Tibial artery (tissue), 4 donors: ENCODE measurements at regions not wholly inside any gene's neighbourhood (a gene's known extent, or its start where the extent isn't known, plus 50 kb on each side); places are given as distances from the start of the nearest gene placed in this dataset.

Experiments
- DNase-seq, 2 donors: peaks; one replicate each; pipeline ENCODE4 v3.0.0-alpha.2; 2019
- H3K27ac ChIP-seq, 2 donors: fragments of 200-600 bp; sonication (generic) in 1 of 2; 1 replicate in 1 of 2; 2 replicates in 1 of 2; pipeline ENCODE4 v1.5.1; 2018 to 2019; ENCODE audit warnings: mild to moderate bottlenecking in 1 of 2
- H3K27me3 ChIP-seq, 2 donors: fragments of 200-600 bp; sonication (generic) in 1 of 2; one replicate each; pipeline versions ENCODE4 v1.5.1 to v1.6.0; 2016 to 2019
- H3K36me3 ChIP-seq, 3 donors: fragments of 200-600 bp; sonication (generic) in 2 of 3; one replicate each; pipeline ENCODE4 v1.5.1; 2016 to 2019; ENCODE audit warnings: mild to moderate bottlenecking in 2 of 3
- H3K4me1 ChIP-seq, 4 donors: fragments of 200-600 bp; sonication (generic) in 2 of 4; 1 replicate in 3 of 4; 2 replicates in 1 of 4; pipeline ENCODE4 v1.5.1; 2016 to 2019
- H3K4me3 ChIP-seq, 2 donors: fragments of 200-600 bp; sonication (generic) in 1 of 2; 1 replicate in 1 of 2; 2 replicates in 1 of 2; pipeline ENCODE4 v1.5.1; 2018 to 2019; ENCODE audit warnings: mild to moderate bottlenecking in 2 of 2
- H3K9me3 ChIP-seq, 3 donors: fragments of 200-600 bp; sonication (generic) in 1 of 3; one replicate each; pipeline ENCODE4 v1.5.1; 2016 to 2019
- CTCF ChIP-seq, 2 experiments: fragments of 200-600 bp in 1 of 2; fragments of 450-650 bp in 1 of 2; IDR thresholded peaks; one replicate each; pipeline ENCODE4 v1.5.1; 2017 to 2019; ENCODE audit warnings: antibody characterized with exemption in 2 of 2, mild to moderate bottlenecking in 1 of 2, moderate library complexity in 1 of 2
- intact Hi-C: fragments of 100-400 bp; cut with DNase I; formaldehyde crosslinking; loops from one replicate; pipeline ENCODE4 v1.15.0; 2023; ENCODE audit warnings: low total_unique reads

- Histone ChIP-seq H3K27ac (no peak overlapping the region), H3K9me3 (no peaks in the 10 kb centered on the region), H3K4me1 (no peaks in the 10 kb centered on the region), H3K27me3 (no peaks in the 10 kb centered on the region), H3K4me3 (no peak overlapping the region), H3K36me3 (no peaks in the 10 kb centered on the region)
- intact Hi-C loops: no loop called here
- DNase-seq: no peak
- no peak for TF ChIP-seq CTCF (IDR thresholded peaks at IDR 0.05)
These were observed 395.6 kb downstream of the RND3 start for GRCh38 chr2:150091846-150092245.

GRCh38 chr2:150090031-150090430 lies 397.4 kb downstream of the RND3 start:
- no peak for DNase-seq
- no peaks in the 10 kb centered on the region for H3K4me1 ChIP-seq
- intact Hi-C loops: no loop called here
- no peaks in the 10 kb centered on the region for H3K27me3 ChIP-seq
- H3K4me3 ChIP-seq: no peak overlapping the region
- no peak for TF ChIP-seq CTCF (IDR thresholded peaks at IDR 0.05)
- H3K27ac ChIP-seq: no peak overlapping the region
- H3K9me3 ChIP-seq: peaks cover 0 to 8% (median 0%) of the 10 kb centered on the region in 3 donors
- H3K36me3 ChIP-seq: no peaks in the 10 kb centered on the region

GRCh38 chr2:150088538-150088937 lies 398.9 kb downstream of the RND3 start:
- H3K27ac ChIP-seq: no peak overlapping the region
- intact Hi-C loops: no loop called here
- H3K4me1 ChIP-seq: no peaks in the 10 kb centered on the region
- no peaks in the 10 kb centered on the region for H3K27me3 ChIP-seq
- no peaks in the 10 kb centered on the region for H3K36me3 ChIP-seq
- no peak for DNase-seq
- peaks cover 0 to 8% (median 0%) of the 10 kb centered on the region in 3 donors for H3K9me3 ChIP-seq
- TF ChIP-seq CTCF (IDR thresholded peaks at IDR 0.05): no peak
- H3K4me3 ChIP-seq: no peak overlapping the region

GRCh38 chr2:150085478-150085877 lies 402.0 kb downstream of the RND3 start:
- no peak for DNase-seq
- TF ChIP-seq CTCF (IDR thresholded peaks at IDR 0.05): no peak
- Histone ChIP-seq H3K9me3 (peaks cover 0 to 8% (median 0%) of the 10 kb centered on the region in 3 donors), H3K4me1 (no peaks in the 10 kb centered on the region), H3K4me3 (no peak overlapping the region), H3K36me3 (no peaks in the 10 kb centered on the region), H3K27me3 (no peaks in the 10 kb centered on the region), H3K27ac (no peak overlapping the region)
- intact Hi-C loops: no loop called here

- H3K4me3 ChIP-seq: no peak overlapping the region
- intact Hi-C loops: no loop called here
- no peak for TF ChIP-seq CTCF (IDR thresholded peaks at IDR 0.05)
- no peaks in the 10 kb centered on the region for H3K36me3 ChIP-seq
- no peaks in the 10 kb centered on the region for H3K27me3 ChIP-seq
- peaks cover 0 to 8% (median 0%) of the 10 kb centered on the region in 3 donors for H3K9me3 ChIP-seq
- no peak for DNase-seq
- H3K4me1 ChIP-seq: no peaks in the 10 kb centered on the region
- no peak overlapping the region for H3K27ac ChIP-seq
These were observed 405.5 kb downstream of the RND3 start for GRCh38 chr2:150081775-150082481.
